HCT116 (cell line): ENCODE measurements at regions not wholly inside any gene's neighbourhood (a gene's known extent, or its start where the extent isn't known, plus 50 kb on each side); places are given as distances from the start of the nearest gene placed in this dataset.

ENCODE experiments used
- ATAC-seq: fragments of 200-7000 bp; cut with Tn5 transposase; 2 replicates; pipeline ENCODE4 v1.9.1; 2020; ENCODE audit warnings: mild to moderate bottlenecking, moderate library complexity
- BruUV-seq: library from RNA; stranded (reverse); fragments of 400-500 nt; replicated peaks from 2 replicates; lab custom pipeline; 2021; lab: Mats Ljungman, UMichigan
- CTCF ChIA-PET: fragments of 300-600 bp; sonication (Branson Sonifier 250); formaldehyde crosslinking; loops from one replicate; lab custom pipeline; 2021; ENCODE audit warnings: antibody characterized with exemption; lab: Charles Lee
- POLR2A ChIA-PET: fragments of 300-600, 350-600 bp; sonication (Branson Sonifier 250); formaldehyde crosslinking; loops from one replicate; lab custom pipeline; 2021; ENCODE audit warnings: antibody characterized with exemption; lab: Charles Lee
- RAD21 ChIA-PET, 2 experiments: fragments of 300-600 bp; sonication (Branson Sonifier 250); formaldehyde crosslinking; loops; one replicate each; lab custom pipeline; 2023; ENCODE audit warnings: low total read pairs in 2 of 2; ENCODE audit not compliant: uncharacterized antibody in 2 of 2, unreplicated experiment in 2 of 2, low non-redundant PET in 1 of 2; lab: Charles Lee
- DNase-seq: peaks from one replicate; pipeline ENCODE4 v3.0.0-alpha.2; 2010; ENCODE audit warnings: low read depth, low spot score
- H2AFZ ChIP-seq: fragments of 200-600 bp; shearing (Covaris generic), sonication (generic); 2 replicates; pipeline ENCODE4 v1.6.1; 2017; ENCODE audit warnings: low read depth, mixed run types, mixed read lengths, antibody characterized with exemption, low read length; ENCODE audit not compliant: poor library complexity, severe bottlenecking
- H3K27ac ChIP-seq: 2 replicates; pipeline ENCODE4 v1.5.1; 2012; ENCODE audit warnings: low read depth, low read length
- H3K27me3 ChIP-seq: fragments of 200-600 bp; sonication (generic); 2 replicates; pipeline ENCODE4 v1.6.1; 2016; ENCODE audit warnings: mixed run types, low read length, mixed read lengths; ENCODE audit not compliant: insufficient read depth
- H3K36me3 ChIP-seq, 2 experiments: fragments of 200-500 bp in 1 of 2; fragments of 200-600 bp in 1 of 2; sonication (Bioruptor generic) in 1 of 2; sonication (generic) in 1 of 2; 2 replicates each; pipeline versions ENCODE4 v1.5.1 to v1.6.1; 2014 to 2016; ENCODE audit warnings: low read length in 2 of 2, inconsistent platforms in 1 of 2, mixed read lengths in 1 of 2, mixed run types in 1 of 2; ENCODE audit not compliant: insufficient read depth in 2 of 2, control insufficient read depth in 1 of 2
- H3K4me1 ChIP-seq, 2 experiments: fragments of 200-600 bp in 1 of 2; sonication (generic) in 1 of 2; 2 replicates each; pipeline versions ENCODE4 v1.5.1 to v1.6.1; 2012 to 2017; ENCODE audit warnings: low read length in 2 of 2, inconsistent platforms in 1 of 2, mild to moderate bottlenecking in 1 of 2, mixed read lengths in 1 of 2, mixed run types in 1 of 2, moderate library complexity in 1 of 2; ENCODE audit not compliant: insufficient read depth in 2 of 2, control insufficient read depth in 1 of 2
- H3K4me2 ChIP-seq: fragments of 200-600 bp; sonication (generic); 2 replicates; pipeline ENCODE4 v1.6.1; 2017; ENCODE audit warnings: mixed run types, low read length, mixed read lengths
- H3K4me3 ChIP-seq, 2 experiments: fragments of 200-600 bp in 1 of 2; sonication (generic) in 1 of 2; replicated peaks in 1 of 2; 2 replicates each; pipeline ENCODE4 v1.5.1; 2011 to 2016; ENCODE audit warnings: low read length in 2 of 2, control low read depth in 1 of 2, low read depth in 1 of 2, mild to moderate bottlenecking in 1 of 2, mixed read lengths in 1 of 2, mixed run types in 1 of 2
- H3K79me2 ChIP-seq: fragments of 200-600 bp; sonication (generic); 2 replicates; pipeline ENCODE4 v1.6.1; 2017; ENCODE audit warnings: mild to moderate bottlenecking, mixed run types, low read length, moderate library complexity, mixed read lengths; ENCODE audit not compliant: insufficient read depth
- H3K9ac ChIP-seq: fragments of 200-600 bp; sonication (generic); 2 replicates; pipeline ENCODE4 v1.6.1; 2016; ENCODE audit warnings: low read length, mixed read lengths
- H3K9me2 ChIP-seq: fragments of 200-600 bp; sonication (generic), shearing (Covaris generic); 2 replicates; pipeline ENCODE4 v1.6.1; 2017; ENCODE audit warnings: mixed run types, mild to moderate bottlenecking, moderate library complexity; ENCODE audit not compliant: insufficient read depth
- H3K9me3 ChIP-seq, 2 experiments: fragments of 200-500 bp in 1 of 2; fragments of 200-600 bp in 1 of 2; sonication (Bioruptor generic) in 1 of 2; sonication (generic) in 1 of 2; 2 replicates each; pipeline ENCODE4 v1.6.1; 2014 to 2017; ENCODE audit warnings: low read length in 2 of 2, mixed read lengths in 2 of 2, inconsistent platforms in 1 of 2, low read depth in 1 of 2, mild to moderate bottlenecking in 1 of 2, mixed run types in 1 of 2, moderate library complexity in 1 of 2; ENCODE audit not compliant: control insufficient read depth in 1 of 2, insufficient read depth in 1 of 2
- H4K20me1 ChIP-seq: fragments of 200-600 bp; sonication (generic), shearing (Covaris generic); 2 replicates; pipeline ENCODE4 v1.6.1; 2017; ENCODE audit warnings: mixed run types, mild to moderate bottlenecking, moderate library complexity; ENCODE audit not compliant: insufficient read depth
- CEBPB ChIP-seq: IDR thresholded peaks from 2 replicates; pipeline ENCODE4 v1.6.1; 2012; ENCODE audit warnings: low read depth
- EGR1 ChIP-seq: IDR thresholded peaks from 2 replicates; pipeline ENCODE4 v1.6.1; 2012; ENCODE audit warnings: low read depth
- EZH2 ChIP-seq: fragments of 200-600 bp; sonication (generic); IDR thresholded peaks from 2 replicates; pipeline ENCODE4 v1.6.1; 2017; ENCODE audit warnings: antibody characterized with exemption, mixed run types
- FOSL1 ChIP-seq: IDR thresholded peaks from 2 replicates; pipeline ENCODE4 v1.6.1; 2012; ENCODE audit warnings: low read depth
- JUND ChIP-seq: IDR thresholded peaks from 2 replicates; pipeline ENCODE4 v1.6.1; 2012
- POLR2A ChIP-seq: IDR thresholded peaks from 2 replicates; pipeline ENCODE4 v1.7.0; 2011; ENCODE audit warnings: borderline replicate concordance; ENCODE audit not compliant: insufficient read depth, insufficient read length; ENCODE audit errors: extremely low read depth
- RAD21 ChIP-seq: IDR thresholded peaks from 2 replicates; pipeline ENCODE4 v1.6.1; 2012; ENCODE audit warnings: low read depth, mild to moderate bottlenecking
- SIN3A ChIP-seq: IDR thresholded peaks from 2 replicates; pipeline ENCODE4 v1.6.1; 2012; ENCODE audit warnings: low read depth
- SP1 ChIP-seq: IDR thresholded peaks from 2 replicates; pipeline ENCODE4 v1.6.1; 2012; ENCODE audit warnings: low read depth
- SRF ChIP-seq: IDR thresholded peaks from 2 replicates; pipeline ENCODE4 v1.6.1; 2012; ENCODE audit warnings: low read depth
- TCF7L2 ChIP-seq: IDR thresholded peaks from 2 replicates; pipeline ENCODE4 v1.7.0; 2011; ENCODE audit warnings: borderline replicate concordance, inconsistent platforms; ENCODE audit not compliant: insufficient read depth, insufficient read length; ENCODE audit errors: extremely low read depth
- YY1 ChIP-seq: IDR thresholded peaks from 2 replicates; pipeline ENCODE4 v1.6.1; 2011; ENCODE audit warnings: low read length, low read depth, moderate library complexity, mild to moderate bottlenecking; ENCODE audit not compliant: insufficient replicate concordance; ENCODE audit errors: extremely low read depth
- ZFX ChIP-seq: fragments of 450-650 bp; IDR thresholded peaks from 2 replicates; pipeline ENCODE4 v1.6.1; 2017
- ZNF274 ChIP-seq: fragments of 200-500 bp; sonication (Bioruptor generic); IDR thresholded peaks from 2 replicates; pipeline ENCODE4 v1.6.1; 2014; ENCODE audit warnings: mild to moderate bottlenecking, low read depth, low read length, inconsistent platforms
- intact Hi-C: fragments of 100-400 bp; cut with micrococcal nuclease; formaldehyde crosslinking; loops from 2 replicates; pipeline ENCODE4 v1.10.0; 2022
- TF ChIP-seq, protein P1 (sequence below): IDR thresholded peaks from 2 replicates; pipeline ENCODE4 v1.6.1; 2012
- TF ChIP-seq, protein P2 (sequence below): IDR thresholded peaks from 2 replicates; pipeline ENCODE4 v1.6.1; 2012; ENCODE audit warnings: low read depth

DNA sequence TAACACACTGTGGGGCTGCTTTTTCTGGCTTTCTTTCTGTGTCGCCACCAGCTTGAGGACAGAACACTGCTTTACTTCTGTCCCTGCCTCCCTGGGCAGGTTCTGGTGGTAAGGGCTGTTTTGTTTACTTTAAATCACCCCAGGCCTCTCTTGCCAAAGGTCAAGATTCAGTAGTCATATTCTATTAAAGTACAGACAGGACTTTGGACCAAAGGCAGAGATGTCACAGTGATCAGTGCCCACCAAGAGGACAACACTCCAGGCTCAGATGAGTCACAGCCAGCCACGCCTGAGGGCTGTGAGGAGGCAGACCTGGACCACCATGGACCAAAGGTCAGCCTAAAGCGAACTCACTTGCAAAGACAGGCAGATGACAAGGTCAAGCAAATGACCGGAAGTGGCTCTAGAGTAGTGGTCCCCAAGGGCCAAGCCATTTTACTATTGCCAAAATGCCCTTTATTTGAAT lies 200.0 kb downstream of the RHOU start:
- Histone ChIP-seq H3K27ac (no peak overlapping the region), H3K4me3 (no peak overlapping the region), H3K4me1 (no peaks in the 10 kb centered on the region), H3K79me2 (no peaks in the 10 kb centered on the region), H3K9me2 (no peaks in the 10 kb centered on the region), H3K27me3 (no peaks in the 10 kb centered on the region), H3K9me3 (no peaks in the 10 kb centered on the region), H3K36me3 (no peaks in the 10 kb centered on the region), H2AFZ (no peak overlapping the region), H4K20me1 (no peaks in the 10 kb centered on the region), H3K9ac (no peak overlapping the region), H3K4me2 (no peak overlapping the region)
- ATAC-seq (no peak), DNase-seq (no peak)
- TF ChIP-seq EGR1: no peak
- no peak for TF ChIP-seq SRF
- no peak for TF ChIP-seq RAD21
- TF ChIP-seq ZNF274: no peak
- no peak for TF ChIP-seq YY1
- TF ChIP-seq CEBPB: no peak
- ChIA-PET RAD21 (no interaction called here), POLR2A (no interaction called here), CTCF (no interaction called here)
- intact Hi-C loops: no loop called here
- BruUV-seq: no TSS peak

DNA sequence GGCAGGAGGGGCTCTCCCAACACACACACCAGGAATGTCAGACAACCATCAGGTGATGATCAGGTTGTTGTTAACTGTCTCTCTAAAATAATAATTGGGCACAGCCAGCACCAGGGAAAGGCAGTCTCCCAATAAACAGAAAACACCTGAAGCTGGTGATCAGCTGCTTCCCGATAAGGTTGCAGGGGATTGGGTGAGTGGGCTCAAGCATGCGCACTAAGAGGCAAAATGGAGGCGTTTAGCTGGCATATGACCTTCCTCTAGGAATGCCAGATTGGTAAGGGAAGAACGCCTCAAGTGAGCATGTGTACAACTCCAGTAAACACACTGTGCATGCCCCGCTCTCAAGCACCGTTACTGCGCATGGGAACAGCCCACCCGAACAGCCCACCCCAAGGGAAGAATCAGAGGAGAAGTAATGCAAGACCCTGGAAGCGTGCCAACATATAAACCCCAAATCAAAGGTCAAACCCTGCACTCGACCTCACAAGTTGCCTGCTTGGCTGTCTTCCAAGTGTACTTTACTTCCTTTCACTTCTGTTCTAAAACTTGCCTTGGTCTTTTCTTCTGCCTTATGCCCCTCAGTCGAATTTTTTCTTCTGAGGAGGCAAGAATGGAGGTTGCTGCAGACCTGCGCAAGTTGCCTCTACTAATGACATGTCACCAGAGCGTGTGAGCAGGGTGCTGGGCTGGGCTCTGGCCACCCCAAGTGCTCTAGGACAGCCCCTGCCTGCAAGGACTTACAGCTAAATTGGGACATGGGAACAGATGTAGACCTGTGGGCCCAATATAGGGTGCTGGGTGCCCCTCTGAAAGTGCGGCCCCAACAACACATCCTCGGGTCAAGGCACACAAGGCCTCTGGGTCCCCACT lies 200.8 kb downstream of the RHOU start:
- Histone ChIP-seq H3K79me2 (no peaks in the 10 kb centered on the region), H3K36me3 (no peaks in the 10 kb centered on the region), H3K4me3 (no peak overlapping the region), H3K4me1 (no peaks in the 10 kb centered on the region), H3K9me2 (no peaks in the 10 kb centered on the region), H3K27me3 (no peaks in the 10 kb centered on the region), H4K20me1 (no peaks in the 10 kb centered on the region), H3K4me2 (no peak overlapping the region), H3K9me3 (no peaks in the 10 kb centered on the region), H3K9ac (no peak overlapping the region), H2AFZ (no peak overlapping the region), H3K27ac (no peak overlapping the region)
- ChIA-PET POLR2A (no interaction called here), CTCF (no interaction called here), RAD21 (no interaction called here)
- ATAC-seq (no peak), DNase-seq (no peak)
- no TSS peak for BruUV-seq
- intact Hi-C loops: no loop called here
- no peak for TF ChIP-seq SRF
- TF ChIP-seq EZH2: no peak
- TF ChIP-seq FOSL1: no peak
- TF ChIP-seq ZFX: no peak
- no peak for TF ChIP-seq ZNF274
- no peak for TF ChIP-seq SIN3A
- no peak for TF ChIP-seq SP1
- TF ChIP-seq, protein P1, sequence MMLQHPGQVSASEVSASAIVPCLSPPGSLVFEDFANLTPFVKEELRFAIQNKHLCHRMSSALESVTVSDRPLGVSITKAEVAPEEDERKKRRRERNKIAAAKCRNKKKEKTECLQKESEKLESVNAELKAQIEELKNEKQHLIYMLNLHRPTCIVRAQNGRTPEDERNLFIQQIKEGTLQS: no peak
- no peak for TF ChIP-seq EGR1
- no peak for TF ChIP-seq POLR2A
- TF ChIP-seq, protein P2, sequence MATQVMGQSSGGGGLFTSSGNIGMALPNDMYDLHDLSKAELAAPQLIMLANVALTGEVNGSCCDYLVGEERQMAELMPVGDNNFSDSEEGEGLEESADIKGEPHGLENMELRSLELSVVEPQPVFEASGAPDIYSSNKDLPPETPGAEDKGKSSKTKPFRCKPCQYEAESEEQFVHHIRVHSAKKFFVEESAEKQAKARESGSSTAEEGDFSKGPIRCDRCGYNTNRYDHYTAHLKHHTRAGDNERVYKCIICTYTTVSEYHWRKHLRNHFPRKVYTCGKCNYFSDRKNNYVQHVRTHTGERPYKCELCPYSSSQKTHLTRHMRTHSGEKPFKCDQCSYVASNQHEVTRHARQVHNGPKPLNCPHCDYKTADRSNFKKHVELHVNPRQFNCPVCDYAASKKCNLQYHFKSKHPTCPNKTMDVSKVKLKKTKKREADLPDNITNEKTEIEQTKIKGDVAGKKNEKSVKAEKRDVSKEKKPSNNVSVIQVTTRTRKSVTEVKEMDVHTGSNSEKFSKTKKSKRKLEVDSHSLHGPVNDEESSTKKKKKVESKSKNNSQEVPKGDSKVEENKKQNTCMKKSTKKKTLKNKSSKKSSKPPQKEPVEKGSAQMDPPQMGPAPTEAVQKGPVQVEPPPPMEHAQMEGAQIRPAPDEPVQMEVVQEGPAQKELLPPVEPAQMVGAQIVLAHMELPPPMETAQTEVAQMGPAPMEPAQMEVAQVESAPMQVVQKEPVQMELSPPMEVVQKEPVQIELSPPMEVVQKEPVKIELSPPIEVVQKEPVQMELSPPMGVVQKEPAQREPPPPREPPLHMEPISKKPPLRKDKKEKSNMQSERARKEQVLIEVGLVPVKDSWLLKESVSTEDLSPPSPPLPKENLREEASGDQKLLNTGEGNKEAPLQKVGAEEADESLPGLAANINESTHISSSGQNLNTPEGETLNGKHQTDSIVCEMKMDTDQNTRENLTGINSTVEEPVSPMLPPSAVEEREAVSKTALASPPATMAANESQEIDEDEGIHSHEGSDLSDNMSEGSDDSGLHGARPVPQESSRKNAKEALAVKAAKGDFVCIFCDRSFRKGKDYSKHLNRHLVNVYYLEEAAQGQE: no peak
- TF ChIP-seq RAD21: no peak
- no peak for TF ChIP-seq TCF7L2
- TF ChIP-seq JUND: no peak
